OCI-LY3 (cell line): ENCODE measurements at regions not wholly inside any gene's neighbourhood (a gene's known extent, or its start where the extent isn't known, plus 50 kb on each side); places are given as distances from the start of the nearest gene placed in this dataset.

ENCODE experiments used
- H2AFZ ChIP-seq: fragments of 200-600, 300-600 bp; shearing (Covaris generic); 2 replicates; pipeline ENCODE4 v1.6.0; 2014; ENCODE audit warnings: antibody characterized with exemption, low read depth, low read length
- H3K27ac ChIP-seq: fragments of 200-600, 300-600 bp; sonication (generic); 2 replicates; pipeline ENCODE4 v1.5.1; 2014; ENCODE audit warnings: mild to moderate bottlenecking, low read length, moderate library complexity, mixed read lengths
- H3K27me3 ChIP-seq: fragments of 200-600, 300-600 bp; sonication (generic); 2 replicates; pipeline ENCODE4 v1.6.1; 2014; ENCODE audit warnings: low read depth, low read length, mixed read lengths
- H3K36me3 ChIP-seq: fragments of 200-600, 300-600 bp; sonication (generic); replicated peaks from 2 replicates; pipeline ENCODE3; 2014; ENCODE audit warnings: low read depth, low read length, mixed read lengths
- H3K4me1 ChIP-seq: fragments of 300-600, 200-600 bp; sonication (generic); 2 replicates; pipeline ENCODE4 v1.6.1; 2014; ENCODE audit warnings: low read length, mixed read lengths
- H3K4me2 ChIP-seq: fragments of 200-600, 300-600 bp; sonication (generic); 2 replicates; pipeline ENCODE4 v1.6.1; 2014; ENCODE audit warnings: low read length, mixed read lengths
- H3K4me3 ChIP-seq: fragments of 300-600, 200-600 bp; sonication (generic); 2 replicates; pipeline ENCODE4 v1.5.1; 2014; ENCODE audit warnings: antibody characterized with exemption, mild to moderate bottlenecking, low read length, moderate library complexity
- H3K79me2 ChIP-seq: fragments of 300-600, 200-600 bp; shearing (Covaris generic); 2 replicates; pipeline ENCODE4 v1.6.1; 2014; ENCODE audit warnings: mild to moderate bottlenecking, low read length, mixed read lengths
- H3K9ac ChIP-seq: fragments of 300-600, 200-600 bp; shearing (Covaris generic); 2 replicates; pipeline ENCODE4 v1.6.0; 2014; ENCODE audit warnings: mild to moderate bottlenecking, low read length, moderate library complexity
- H3K9me3 ChIP-seq: fragments of 200-600, 300-600 bp; shearing (Covaris generic); 2 replicates; pipeline ENCODE4 v1.6.1; 2014; ENCODE audit warnings: low read length, mixed read lengths; ENCODE audit not compliant: insufficient read depth
- H4K20me1 ChIP-seq: fragments of 200-600, 300-600 bp; sonication (generic); 2 replicates; pipeline ENCODE4 v1.6.1; 2016; ENCODE audit warnings: low read length, mixed read lengths; ENCODE audit not compliant: insufficient read depth
- CTCF ChIP-seq: fragments of 200-600, 300-600 bp; sonication (generic); IDR thresholded peaks from 2 replicates; pipeline ENCODE4 v1.5.1; 2014; ENCODE audit warnings: antibody characterized with exemption, low read length, low read depth
- EZH2phosphoT487 ChIP-seq: fragments of 200-600 bp; shearing (Covaris generic); IDR thresholded peaks from 2 replicates; pipeline ENCODE4 v1.6.1; 2018; ENCODE audit warnings: antibody characterized with exemption, mixed run types, low read depth

- Histone ChIP-seq H3K4me3 (no peak overlapping the region), H3K36me3 (no peaks in the 10 kb centered on the region), H2AFZ (no peak overlapping the region), H3K4me1 (no peaks in the 10 kb centered on the region), H4K20me1 (no peaks in the 10 kb centered on the region), H3K4me2 (no peak overlapping the region), H3K9me3 (no peaks in the 10 kb centered on the region), H3K9ac (no peak overlapping the region), H3K27me3 (peaks cover 37% of the 10 kb centered on the region), H3K27ac (no peak overlapping the region), H3K79me2 (no peaks in the 10 kb centered on the region)
- TF ChIP-seq EZH2phosphoT487 (no peak), CTCF (no peak)
Measured at GRCh38 chr15:81942655-81943195, 103.1 kb downstream of the MEX3B start.

GRCh38 chr15:81942157-81942556, 103.7 kb downstream of the MEX3B start:
- H3K9me3 ChIP-seq, result no peaks in the 10 kb centered on the region
- no peak overlapping the region for H3K4me3 ChIP-seq
- no peaks in the 10 kb centered on the region for H3K79me2 ChIP-seq
- no peak overlapping the region for H3K4me2 ChIP-seq
- H4K20me1 ChIP-seq, result no peaks in the 10 kb centered on the region
- no peaks in the 10 kb centered on the region for H3K36me3 ChIP-seq
- no peak overlapping the region for H2AFZ ChIP-seq
- no peaks in the 10 kb centered on the region for H3K4me1 ChIP-seq
- H3K27ac ChIP-seq, result no peak overlapping the region
- no peak overlapping the region for H3K9ac ChIP-seq
- H3K27me3 ChIP-seq, result peaks cover 43% of the 10 kb centered on the region
- TF ChIP-seq CTCF (no peak), EZH2phosphoT487 (no peak)

GRCh38 chr15:81941479-81941878, 104.3 kb downstream of the MEX3B start:
- no peak overlapping the region for H3K4me2 ChIP-seq
- H3K4me3 ChIP-seq, result no peak overlapping the region
- peaks cover 45% of the 10 kb centered on the region for H3K27me3 ChIP-seq
- H3K36me3 ChIP-seq, result no peaks in the 10 kb centered on the region
- H3K9me3 ChIP-seq, result no peaks in the 10 kb centered on the region
- no peak overlapping the region for H2AFZ ChIP-seq
- no peaks in the 10 kb centered on the region for H3K4me1 ChIP-seq
- H4K20me1 ChIP-seq, result no peaks in the 10 kb centered on the region
- H3K27ac ChIP-seq, result no peak overlapping the region
- no peak for TF ChIP-seq CTCF
- no peak for TF ChIP-seq EZH2phosphoT487
- H3K9ac ChIP-seq, result no peak overlapping the region
- H3K79me2 ChIP-seq, result no peaks in the 10 kb centered on the region

- Histone ChIP-seq H2AFZ (no peak overlapping the region), H3K27ac (no peak overlapping the region), H3K27me3 (peaks cover 45% of the 10 kb centered on the region), H4K20me1 (no peaks in the 10 kb centered on the region), H3K9me3 (no peaks in the 10 kb centered on the region), H3K4me3 (no peak overlapping the region), H3K4me1 (no peaks in the 10 kb centered on the region), H3K79me2 (no peaks in the 10 kb centered on the region), H3K9ac (no peak overlapping the region), H3K4me2 (no peak overlapping the region), H3K36me3 (no peaks in the 10 kb centered on the region)
- TF ChIP-seq EZH2phosphoT487, result no peak
Measured at GRCh38 chr15:81940467-81941451, 105.1 kb downstream of the MEX3B start.
